GM10266 (cell line): ENCODE measurements at regions not wholly inside any gene's neighbourhood (a gene's known extent, or its start where the extent isn't known, plus 50 kb on each side); places are given as distances from the start of the nearest gene placed in this dataset.
A peak's percentile ranks its signal among the peaks of the same experiment; 100 is the strongest.

Source experiments
- DNase-seq: peaks from one replicate; pipeline ENCODE4 v3.0.0; 2012; ENCODE audit errors: extremely low spot score
- TF ChIP-seq, protein P1 (sequence below): IDR thresholded peaks from 2 replicates; pipeline ENCODE4 v1.5.1; 2012; ENCODE audit warnings: mild to moderate bottlenecking, low read depth; ENCODE audit not compliant: control insufficient read depth, insufficient read depth; ENCODE audit errors: missing control alignments

DNA sequence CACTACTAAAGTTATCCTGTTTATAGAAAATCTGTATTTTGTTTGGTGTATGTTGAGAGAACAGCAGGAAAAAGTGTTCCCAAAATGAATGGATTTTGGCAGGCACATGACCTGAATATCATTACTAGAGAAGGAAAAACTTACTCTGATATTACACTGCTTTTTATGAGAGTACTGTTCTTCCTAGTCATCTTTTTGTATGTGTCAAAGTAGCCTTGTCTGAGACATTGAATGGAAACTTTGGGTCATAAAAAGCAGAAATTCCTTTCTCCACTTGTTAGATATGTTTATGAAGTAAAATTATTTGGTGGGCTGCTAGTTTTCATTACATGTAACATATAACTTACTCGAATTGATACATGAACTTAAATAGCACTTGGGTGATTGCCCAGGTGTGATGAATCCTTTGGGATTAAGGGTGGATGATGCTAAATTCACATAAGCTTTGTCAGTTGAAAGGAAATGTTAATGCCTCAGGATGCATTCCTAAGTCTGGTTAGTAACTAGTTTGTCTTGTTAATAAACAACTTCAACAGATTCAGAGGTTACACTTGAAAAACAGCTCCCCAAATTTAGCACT, 206.7 kb downstream of the CENPW start:
- no peak for DNase-seq

GRCh38 chr6:126548300-126548699, 208.4 kb downstream of the CENPW start:
- no peak for DNase-seq
- TF ChIP-seq, protein P1, sequence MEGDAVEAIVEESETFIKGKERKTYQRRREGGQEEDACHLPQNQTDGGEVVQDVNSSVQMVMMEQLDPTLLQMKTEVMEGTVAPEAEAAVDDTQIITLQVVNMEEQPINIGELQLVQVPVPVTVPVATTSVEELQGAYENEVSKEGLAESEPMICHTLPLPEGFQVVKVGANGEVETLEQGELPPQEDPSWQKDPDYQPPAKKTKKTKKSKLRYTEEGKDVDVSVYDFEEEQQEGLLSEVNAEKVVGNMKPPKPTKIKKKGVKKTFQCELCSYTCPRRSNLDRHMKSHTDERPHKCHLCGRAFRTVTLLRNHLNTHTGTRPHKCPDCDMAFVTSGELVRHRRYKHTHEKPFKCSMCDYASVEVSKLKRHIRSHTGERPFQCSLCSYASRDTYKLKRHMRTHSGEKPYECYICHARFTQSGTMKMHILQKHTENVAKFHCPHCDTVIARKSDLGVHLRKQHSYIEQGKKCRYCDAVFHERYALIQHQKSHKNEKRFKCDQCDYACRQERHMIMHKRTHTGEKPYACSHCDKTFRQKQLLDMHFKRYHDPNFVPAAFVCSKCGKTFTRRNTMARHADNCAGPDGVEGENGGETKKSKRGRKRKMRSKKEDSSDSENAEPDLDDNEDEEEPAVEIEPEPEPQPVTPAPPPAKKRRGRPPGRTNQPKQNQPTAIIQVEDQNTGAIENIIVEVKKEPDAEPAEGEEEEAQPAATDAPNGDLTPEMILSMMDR = no peak

More for the DNA sequence above, 206.7 kb downstream of the CENPW start:
- TF ChIP-seq, protein P1 = no peak

DNA sequence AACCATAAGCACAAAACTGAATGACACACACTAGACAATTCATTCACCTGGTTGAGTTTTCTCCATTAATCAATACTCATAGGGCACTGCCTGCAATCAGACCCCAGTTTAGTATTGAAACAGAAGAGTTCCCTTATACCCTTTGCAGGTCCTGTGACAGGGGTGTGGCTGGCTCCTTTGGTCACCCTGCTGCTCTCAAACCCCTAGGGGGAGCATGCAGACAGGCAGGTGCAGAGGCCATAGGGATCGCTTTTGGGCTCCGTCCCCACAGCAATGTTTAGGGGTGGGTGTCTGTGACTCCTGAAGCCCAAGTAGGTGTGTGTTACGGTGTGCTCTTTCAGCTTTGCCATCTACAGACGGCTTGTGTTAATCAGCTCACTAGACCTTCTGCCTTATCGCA, 210.4 kb downstream of the CENPW start:
- DNase-seq = no peak
- TF ChIP-seq, protein P1 = peak; percentile 9

- no peak for DNase-seq
- TF ChIP-seq, protein P1 = no peak
Measured at GRCh38 chr6:126551832-126552231, 211.9 kb downstream of the CENPW start.

- DNase-seq = no peak
- TF ChIP-seq, protein P1 = no peak
Measured at GRCh38 chr6:126553854-126554253, 213.9 kb downstream of the CENPW start.

DNA sequence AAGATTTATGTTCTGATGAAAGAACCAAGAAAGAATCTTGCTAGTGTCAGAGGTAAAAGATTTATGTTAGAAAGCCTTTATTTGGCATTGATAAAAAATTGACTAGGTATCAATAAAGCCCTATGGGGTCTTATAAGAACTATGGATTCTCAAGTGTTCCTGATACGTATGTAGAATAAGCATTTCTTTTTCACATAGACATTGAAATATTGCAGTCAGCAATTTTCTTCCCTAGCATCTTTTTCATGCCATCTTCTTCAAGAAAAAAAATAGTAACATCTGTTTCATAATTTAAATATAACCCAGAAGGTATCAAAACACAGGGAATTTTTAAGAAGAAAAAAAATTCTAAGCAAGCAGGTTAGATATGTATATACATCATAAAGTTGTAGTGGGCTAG, 230.6 kb downstream of the CENPW start:
- TF ChIP-seq, protein P1 = no peak
- no peak for DNase-seq

DNA sequence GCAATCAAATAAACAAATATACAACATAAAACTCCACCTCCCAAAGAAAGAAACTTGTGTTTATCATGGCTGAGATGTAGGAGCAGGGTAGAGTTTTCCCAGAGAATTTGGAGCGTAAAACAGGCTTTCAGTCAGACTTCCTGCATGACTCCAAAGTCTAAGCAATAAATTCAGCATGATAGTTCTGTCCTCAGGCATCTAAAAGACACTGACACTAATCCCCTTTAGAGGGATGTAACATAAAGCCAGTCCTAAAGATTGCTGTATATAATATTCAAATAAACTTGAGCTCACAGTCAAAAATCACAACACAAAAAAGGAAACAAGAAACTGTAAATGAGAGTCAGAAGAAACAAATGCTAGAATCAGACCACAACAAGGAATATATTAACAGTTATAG, 234.4 kb downstream of the CENPW start:
- TF ChIP-seq, protein P1 = no peak
- DNase-seq = no peak
